ENCODE measurements at regions not wholly inside any gene's neighbourhood (a gene's known extent, or its start where the extent isn't known, plus 50 kb on each side); places are given as distances from the start of the nearest gene placed in this dataset.

DNA sequence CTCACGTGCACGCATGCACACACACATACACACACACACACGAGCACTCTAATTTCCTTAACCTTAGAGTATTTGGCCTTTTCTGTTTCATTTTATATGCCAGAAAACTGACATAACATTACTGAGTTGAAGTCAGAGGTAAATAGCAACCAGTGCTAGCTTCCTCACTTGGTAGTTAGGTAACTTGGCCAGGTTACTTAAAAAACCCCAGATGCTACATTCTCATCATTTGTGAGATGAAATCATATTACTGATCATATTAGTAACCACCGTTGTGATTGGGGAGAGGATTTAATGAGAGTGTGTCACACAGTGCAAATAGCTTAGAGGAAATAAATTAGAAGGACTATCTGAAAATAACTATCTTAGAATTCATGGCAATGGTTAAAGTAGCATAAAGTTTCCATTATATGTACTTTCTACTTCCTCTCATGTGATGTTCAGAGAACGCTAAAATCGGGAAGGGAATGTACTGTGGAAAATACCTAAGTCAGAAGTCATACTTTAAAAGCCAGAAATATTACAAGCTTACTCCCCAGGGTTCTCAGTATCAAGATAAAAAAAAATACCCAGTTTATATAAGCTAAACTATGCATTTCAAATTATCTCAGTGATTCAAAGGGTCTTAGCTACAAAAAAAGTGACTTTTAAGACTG is 120.5 kb downstream of the TUSC1 start:
- no peak overlapping the region for H3K27ac ChIP-seq
- no peaks in the 10 kb centered on the region for H3K9me3 ChIP-seq
- no peaks in the 10 kb centered on the region for H3K4me1 ChIP-seq
- intact Hi-C loops (cut with DNase I; ENCODE audit: low total_unique reads), result no loop called here
- DNase-seq, result no peak
- H3K36me3 ChIP-seq (ENCODE audit: low read depth, missing control alignments), result no peaks in the 10 kb centered on the region
- H3K4me3 ChIP-seq, result no peak overlapping the region
- no peaks in the 10 kb centered on the region for H3K27me3 ChIP-seq
- TF ChIP-seq, protein P1, sequence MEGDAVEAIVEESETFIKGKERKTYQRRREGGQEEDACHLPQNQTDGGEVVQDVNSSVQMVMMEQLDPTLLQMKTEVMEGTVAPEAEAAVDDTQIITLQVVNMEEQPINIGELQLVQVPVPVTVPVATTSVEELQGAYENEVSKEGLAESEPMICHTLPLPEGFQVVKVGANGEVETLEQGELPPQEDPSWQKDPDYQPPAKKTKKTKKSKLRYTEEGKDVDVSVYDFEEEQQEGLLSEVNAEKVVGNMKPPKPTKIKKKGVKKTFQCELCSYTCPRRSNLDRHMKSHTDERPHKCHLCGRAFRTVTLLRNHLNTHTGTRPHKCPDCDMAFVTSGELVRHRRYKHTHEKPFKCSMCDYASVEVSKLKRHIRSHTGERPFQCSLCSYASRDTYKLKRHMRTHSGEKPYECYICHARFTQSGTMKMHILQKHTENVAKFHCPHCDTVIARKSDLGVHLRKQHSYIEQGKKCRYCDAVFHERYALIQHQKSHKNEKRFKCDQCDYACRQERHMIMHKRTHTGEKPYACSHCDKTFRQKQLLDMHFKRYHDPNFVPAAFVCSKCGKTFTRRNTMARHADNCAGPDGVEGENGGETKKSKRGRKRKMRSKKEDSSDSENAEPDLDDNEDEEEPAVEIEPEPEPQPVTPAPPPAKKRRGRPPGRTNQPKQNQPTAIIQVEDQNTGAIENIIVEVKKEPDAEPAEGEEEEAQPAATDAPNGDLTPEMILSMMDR (IDR thresholded peaks at IDR 0.05), result no peak
- TF ChIP-seq POLR2A (IDR thresholded peaks at IDR 0.05), result no peak
- WGBS, 2 donors, result 63 to 70% methylated on average over 6 of the region's 6 CpGs

DNA sequence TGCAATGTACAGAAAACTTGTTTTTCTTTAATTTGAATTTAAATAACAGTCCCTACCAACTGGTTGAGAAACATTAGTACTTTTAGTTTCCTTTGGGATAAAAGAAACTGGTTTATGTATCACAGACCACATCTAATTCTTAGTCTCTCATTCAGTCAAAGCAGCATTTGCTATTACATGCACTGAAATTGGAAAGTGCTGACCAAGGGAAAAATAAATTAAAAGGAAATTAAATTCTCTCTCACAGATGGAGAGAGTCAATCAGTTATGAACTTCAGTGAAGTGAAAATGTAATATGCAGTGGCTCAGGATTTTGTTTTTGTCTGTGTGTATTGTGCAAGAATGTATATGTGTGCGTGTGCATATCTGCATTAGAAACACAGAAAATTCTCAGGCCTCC is 121.7 kb downstream of the TUSC1 start:
- 83 to 88% methylated on average over 1 of the region's 1 CpG for WGBS, 2 donors

DNA sequence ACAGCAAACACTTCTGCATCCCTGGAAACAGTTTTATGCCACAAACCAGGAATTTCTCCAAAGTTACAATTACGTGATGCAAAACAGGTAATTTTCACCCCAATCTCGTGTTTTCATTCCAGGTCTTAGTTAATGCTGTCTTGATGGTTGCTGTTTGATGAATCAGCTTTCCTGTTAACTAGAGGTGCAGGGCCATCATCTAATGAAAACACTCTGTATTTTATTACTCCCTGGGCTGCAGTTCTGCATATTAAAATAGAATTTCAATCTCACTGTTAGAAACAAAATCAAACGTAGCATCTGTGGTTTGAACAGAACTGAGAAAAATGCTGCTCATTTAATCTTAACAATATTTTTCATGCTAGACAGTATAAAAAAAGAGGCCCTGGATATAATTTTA is 129.4 kb downstream of the TUSC1 start:
- TF ChIP-seq, protein P1 (IDR thresholded peaks at IDR 0.05), result no peak
- no peak for TF ChIP-seq POLR2A (IDR thresholded peaks at IDR 0.05)
- 66 to 74% methylated on average over 3 of the region's 3 CpGs for WGBS, 2 donors

More for the DNA sequence above, 121.7 kb downstream of the TUSC1 start:
- Histone ChIP-seq H3K27ac (no peak overlapping the region), H3K9me3 (no peaks in the 10 kb centered on the region), H3K4me1 (no peaks in the 10 kb centered on the region), H3K27me3 (no peaks in the 10 kb centered on the region), H3K4me3 (no peak overlapping the region), H3K36me3 (ENCODE audit: low read depth, missing control alignments) (no peaks in the 10 kb centered on the region)
- no peak for DNase-seq
- intact Hi-C loops (cut with DNase I; ENCODE audit: low total_unique reads), result no loop called here
- TF ChIP-seq, protein P1 (IDR thresholded peaks at IDR 0.05), result no peak
- TF ChIP-seq POLR2A (IDR thresholded peaks at IDR 0.05), result no peak

DNA sequence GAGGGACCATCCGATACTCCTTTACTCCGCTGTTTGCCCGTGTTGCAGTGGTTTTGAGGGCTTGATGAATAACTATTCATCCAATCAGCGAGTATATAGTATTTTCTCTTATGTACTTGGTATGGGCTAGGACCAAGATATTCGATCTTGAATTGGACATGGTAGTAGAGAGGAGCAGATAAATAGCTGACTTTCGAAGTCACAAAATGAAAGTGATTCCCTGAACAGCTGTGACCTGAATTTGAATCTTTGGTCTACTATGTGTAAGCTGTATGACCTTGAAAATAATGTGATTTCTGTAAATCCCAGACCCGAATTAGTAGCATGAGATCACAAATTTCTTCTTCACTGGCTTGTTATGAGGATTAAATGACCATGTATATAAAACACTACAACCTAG is 134.4 kb downstream of the TUSC1 start:
- no peaks in the 10 kb centered on the region for H3K27me3 ChIP-seq
- no peak for TF ChIP-seq POLR2A (IDR thresholded peaks at IDR 0.05)
- no peaks in the 10 kb centered on the region for H3K9me3 ChIP-seq
- no peak for DNase-seq
- H3K27ac ChIP-seq, result no peak overlapping the region
- intact Hi-C loops (cut with DNase I; ENCODE audit: low total_unique reads), result no loop called here
- 80 to 83% methylated on average over 7 of the region's 7 CpGs for WGBS, 2 donors
- no peaks in the 10 kb centered on the region for H3K36me3 ChIP-seq (ENCODE audit: low read depth, missing control alignments)
- H3K4me3 ChIP-seq, result no peak overlapping the region
- H3K4me1 ChIP-seq, result no peaks in the 10 kb centered on the region

More for the DNA sequence above, 129.4 kb downstream of the TUSC1 start:
- intact Hi-C loops (cut with DNase I; ENCODE audit: low total_unique reads), result no loop called here
- DNase-seq, result no peak
- no peaks in the 10 kb centered on the region for H3K27me3 ChIP-seq
- H3K36me3 ChIP-seq (ENCODE audit: low read depth, missing control alignments), result no peaks in the 10 kb centered on the region
- H3K4me1 ChIP-seq, result no peaks in the 10 kb centered on the region
- H3K4me3 ChIP-seq, result no peak overlapping the region
- no peak overlapping the region for H3K27ac ChIP-seq
- H3K9me3 ChIP-seq, result no peaks in the 10 kb centered on the region

DNA sequence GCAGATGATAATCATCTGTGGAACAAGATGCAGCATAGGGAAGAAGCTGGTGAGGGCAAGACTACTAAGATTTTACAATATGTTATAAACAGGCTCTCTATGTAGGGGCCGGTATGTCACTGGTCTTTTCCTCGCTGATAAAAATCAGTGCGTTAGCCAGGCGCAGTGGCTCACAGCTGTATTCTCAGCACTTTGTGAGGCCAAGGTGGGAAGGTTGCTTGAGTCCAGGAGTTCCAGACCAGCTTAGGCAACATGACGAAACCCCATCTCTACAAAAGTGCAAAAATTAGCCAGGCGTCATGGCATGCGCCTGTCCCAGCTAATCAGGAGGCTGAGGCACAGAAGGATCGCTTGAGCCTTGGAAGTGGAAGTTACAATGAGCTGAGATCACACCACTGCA is 135.9 kb downstream of the TUSC1 start:
- 88 to 93% methylated on average over 8 of the region's 8 CpGs for WGBS, 2 donors
- no peak for DNase-seq
- Histone ChIP-seq H3K4me1 (no peaks in the 10 kb centered on the region), H3K4me3 (no peak overlapping the region), H3K27me3 (no peaks in the 10 kb centered on the region), H3K27ac (no peak overlapping the region), H3K9me3 (no peaks in the 10 kb centered on the region), H3K36me3 (ENCODE audit: low read depth, missing control alignments) (no peaks in the 10 kb centered on the region)
- TF ChIP-seq POLR2A (IDR thresholded peaks at IDR 0.05), result no peak
- TF ChIP-seq, protein P1 (IDR thresholded peaks at IDR 0.05), result no peak
- intact Hi-C loops (cut with DNase I; ENCODE audit: low total_unique reads), result no loop called here
